GM18519 (cell line): ENCODE measurements at regions not wholly inside any gene's neighbourhood (a gene's known extent, or its start where the extent isn't known, plus 50 kb on each side); places are given as distances from the start of the nearest gene placed in this dataset.

Experiments used
- ATAC-seq: cut with Tn5 transposase; IDR thresholded peaks from one replicate; pipeline ENCODE4 v1.9.1; 2021; ENCODE audit warnings: mild to moderate bottlenecking, moderate library complexity; ENCODE audit not compliant: unreplicated experiment, low FRiP score

DNA sequence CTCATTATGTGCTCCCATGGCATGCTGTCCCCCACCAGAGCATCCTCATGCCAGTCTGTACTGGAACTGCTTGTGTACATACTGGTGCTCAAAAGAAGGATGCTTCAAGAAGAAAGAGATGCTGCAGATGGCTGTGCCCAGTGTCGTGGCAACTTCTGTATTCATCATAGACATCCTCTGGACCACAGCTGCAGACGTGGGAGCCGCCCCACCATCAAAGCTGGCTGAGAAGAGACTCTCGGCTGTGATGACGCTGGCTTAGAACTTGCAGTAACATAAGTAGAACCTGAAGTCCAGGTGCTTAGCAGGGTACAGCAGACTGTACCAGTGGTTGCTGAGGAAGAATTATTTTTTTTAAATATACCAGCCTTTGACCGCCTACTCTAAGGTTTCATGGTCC lies 112.6 kb upstream of the ARHGAP5 start:
- ATAC-seq: no peak

DNA sequence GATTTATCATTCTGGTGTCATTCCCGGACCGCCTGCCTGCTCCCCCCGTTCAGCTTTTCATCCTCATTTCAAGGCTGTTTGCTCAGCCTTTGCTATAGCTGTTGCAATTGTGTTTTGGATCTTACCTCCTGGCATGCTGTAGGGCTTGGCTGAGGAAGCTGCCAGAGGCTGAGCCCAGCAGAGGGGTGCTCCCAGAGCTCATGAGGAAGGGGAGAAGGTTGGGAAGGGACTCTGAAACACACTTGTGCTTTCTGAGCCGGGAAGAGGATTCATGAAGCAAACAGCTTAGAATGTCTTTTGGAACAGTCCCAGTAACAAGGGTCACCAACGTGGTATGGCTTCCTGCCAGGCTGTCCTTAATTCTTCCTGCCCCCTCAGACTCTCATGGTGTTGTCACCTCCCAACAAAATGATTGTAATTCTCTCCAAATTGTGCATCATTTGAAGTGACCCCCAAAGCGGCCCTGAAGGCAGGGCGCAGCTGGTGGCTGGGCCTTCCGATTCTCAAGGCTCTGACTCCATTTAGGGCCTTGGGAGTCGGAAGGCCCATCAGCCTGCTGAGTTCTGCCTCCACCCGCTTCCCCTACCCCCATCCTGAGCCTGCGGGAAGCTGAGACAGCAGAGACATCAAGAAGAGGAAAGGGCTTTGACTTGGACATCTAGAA lies 111.9 kb upstream of the ARHGAP5 start:
- no peak for ATAC-seq

- no peak for ATAC-seq
These were observed 111.1 kb upstream of the ARHGAP5 start for GRCh38 chr14:31965735-31966598.

- ATAC-seq: no peak
These were observed 110.0 kb upstream of the ARHGAP5 start for GRCh38 chr14:31966896-31967668.

GRCh38 chr14:31967669-31967975 lies 109.5 kb upstream of the ARHGAP5 start:
- no peak for ATAC-seq

DNA sequence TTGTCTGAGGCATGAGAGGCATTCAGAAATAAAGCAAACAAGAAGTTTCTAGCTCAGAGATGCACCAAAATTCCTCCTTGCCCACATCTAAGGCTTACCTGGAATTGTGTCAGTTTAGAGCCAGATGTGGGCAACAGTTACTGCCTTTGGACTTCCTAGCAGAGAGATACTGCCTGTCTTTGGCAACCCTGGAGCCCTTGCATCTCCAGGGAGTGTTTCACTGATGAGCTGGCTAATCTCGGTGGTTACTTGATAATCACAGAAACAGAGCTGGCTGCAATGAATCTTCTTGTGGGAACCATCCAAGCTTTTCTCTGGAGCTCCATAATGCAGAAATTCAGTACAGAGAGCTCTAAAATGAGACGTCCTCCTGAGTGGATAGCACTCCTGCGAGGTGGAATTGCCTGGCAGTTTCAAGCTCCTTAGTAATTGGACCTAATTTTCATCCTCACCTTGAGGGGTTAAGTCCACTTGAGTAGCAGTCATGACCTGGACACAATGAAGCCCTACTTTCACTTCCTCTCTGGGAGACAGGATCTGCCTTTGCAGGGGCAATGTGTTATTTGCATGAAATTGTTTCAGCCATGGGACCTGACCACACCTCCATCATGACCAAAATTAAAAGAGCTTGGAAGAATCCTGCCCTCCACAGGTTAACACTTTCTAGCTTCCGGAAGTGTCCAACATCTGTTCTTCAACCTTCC lies 108.8 kb upstream of the ARHGAP5 start:
- no peak for ATAC-seq

- ATAC-seq: no peak
These were observed 108.0 kb upstream of the ARHGAP5 start for GRCh38 chr14:31968956-31969698.

- ATAC-seq: no peak
These were observed 107.3 kb upstream of the ARHGAP5 start for GRCh38 chr14:31969699-31970240.

DNA sequence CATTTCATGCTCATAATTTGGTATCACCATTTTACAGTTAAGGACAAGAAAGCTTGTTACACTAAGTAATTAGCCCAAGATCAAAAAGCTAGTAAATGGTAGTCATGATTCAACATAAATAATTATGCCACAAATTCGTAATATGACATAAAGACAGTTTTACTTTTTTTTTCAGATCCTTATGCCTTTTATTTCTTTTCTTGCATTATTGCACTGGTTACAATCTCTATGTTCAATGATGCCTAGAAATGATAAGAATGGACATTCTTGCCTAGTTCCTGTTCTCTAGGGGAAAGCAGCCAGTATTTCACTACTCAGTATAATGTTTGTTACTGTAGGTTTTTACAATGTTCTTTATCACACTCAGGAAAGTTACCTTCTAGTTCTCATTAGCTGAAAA lies 106.4 kb upstream of the ARHGAP5 start:
- no peak for ATAC-seq

- no peak for ATAC-seq
These were observed 105.5 kb upstream of the ARHGAP5 start for GRCh38 chr14:31971612-31972011.

- no peak for ATAC-seq
These were observed 100.0 kb upstream of the ARHGAP5 start for GRCh38 chr14:31977001-31977556.

DNA sequence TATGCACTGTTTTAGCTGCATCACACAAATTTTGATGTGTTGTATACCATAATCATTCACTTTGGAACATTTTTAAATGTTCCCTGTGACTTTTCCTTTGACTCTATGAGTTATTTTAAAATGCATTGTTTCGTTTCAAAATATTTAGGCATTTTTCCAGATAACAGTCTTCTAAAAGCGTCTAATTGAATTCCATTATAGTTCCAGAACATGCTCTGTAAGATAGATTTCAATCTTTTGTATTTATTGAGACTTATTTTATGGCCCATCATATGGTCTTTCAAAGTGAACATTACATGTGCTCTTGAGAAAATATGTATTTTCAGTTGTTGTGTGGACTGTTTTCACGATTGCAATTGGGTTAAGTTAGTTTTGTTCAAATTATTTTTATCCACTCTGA lies 98.7 kb upstream of the ARHGAP5 start:
- ATAC-seq: no peak

DNA sequence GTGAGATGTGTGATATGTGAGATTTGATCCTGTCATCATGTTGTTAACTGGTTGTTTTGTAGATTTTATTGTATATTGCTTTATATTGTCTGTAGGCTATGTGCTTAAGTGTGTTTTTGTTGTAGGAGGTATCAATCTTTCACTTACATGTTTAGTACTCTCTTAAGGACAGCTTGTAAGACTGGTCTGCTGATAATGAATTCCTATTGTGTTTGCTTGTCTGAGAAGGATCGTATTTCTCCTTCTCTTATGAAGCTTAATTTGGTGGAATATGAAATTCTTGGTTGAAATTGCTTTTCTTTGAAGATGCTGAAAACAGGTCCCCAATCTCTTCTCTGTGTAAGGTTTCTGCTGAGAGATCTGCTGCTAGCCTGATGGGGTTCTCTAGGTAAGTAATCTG lies 94.5 kb upstream of the ARHGAP5 start:
- no peak for ATAC-seq

DNA sequence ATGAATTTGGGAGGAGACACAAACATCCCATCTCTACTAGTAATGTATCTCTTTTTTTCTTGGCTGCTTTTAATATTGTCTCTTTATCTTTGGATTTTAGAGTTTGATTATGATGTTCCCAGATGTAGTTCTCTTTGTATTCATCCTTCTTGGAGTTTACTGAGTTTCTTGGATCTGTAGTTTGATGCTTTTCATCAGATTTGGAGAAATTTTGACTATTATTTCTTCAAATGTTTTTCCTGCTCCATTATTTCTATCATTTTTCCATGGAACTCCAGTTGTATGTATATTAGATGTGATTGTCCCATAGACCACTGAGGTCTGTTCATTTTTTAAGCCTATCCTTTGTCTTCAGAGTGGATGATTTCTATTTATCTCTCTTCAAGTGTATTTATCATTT lies 90.7 kb upstream of the ARHGAP5 start:
- no peak for ATAC-seq

DNA sequence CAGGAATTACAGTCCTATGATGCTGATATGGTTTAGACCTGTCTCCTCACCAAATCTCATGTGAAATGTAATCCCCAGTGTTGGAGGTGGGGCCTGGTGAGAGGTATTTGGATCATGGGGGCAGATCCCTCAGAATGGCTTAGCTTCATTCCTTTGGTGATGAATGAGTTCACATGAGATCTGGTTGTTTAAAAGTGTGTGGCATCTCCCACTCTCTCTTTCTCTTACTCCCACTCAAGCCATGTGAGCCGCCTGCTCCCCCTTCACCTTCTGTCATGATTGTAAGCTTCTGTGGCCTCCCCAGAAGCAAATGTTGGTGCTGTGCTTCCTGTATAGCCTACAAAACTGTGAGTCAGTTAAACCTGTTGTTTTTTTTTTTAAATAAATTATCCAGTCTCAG lies 89.4 kb upstream of the ARHGAP5 start:
- no peak for ATAC-seq

DNA sequence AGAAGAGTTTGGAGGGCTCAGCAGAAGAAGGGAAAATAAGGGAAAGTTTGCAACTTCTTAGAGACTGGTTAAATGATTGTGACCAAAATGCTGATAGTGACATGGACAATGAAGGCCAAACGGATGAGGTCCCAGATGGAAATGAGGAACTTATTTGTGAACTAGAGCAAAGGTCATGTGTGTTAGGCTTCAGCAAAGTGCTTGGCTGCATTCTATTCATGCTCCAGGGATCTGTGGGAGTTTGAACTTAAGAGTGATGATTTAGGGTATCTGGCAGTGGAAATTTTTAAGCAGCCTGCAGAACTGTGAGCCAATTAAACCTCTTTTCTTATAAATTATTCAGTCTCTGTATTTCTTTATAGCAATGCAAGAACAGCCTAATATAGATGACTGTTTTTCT lies 88.9 kb upstream of the ARHGAP5 start:
- ATAC-seq: no peak

DNA sequence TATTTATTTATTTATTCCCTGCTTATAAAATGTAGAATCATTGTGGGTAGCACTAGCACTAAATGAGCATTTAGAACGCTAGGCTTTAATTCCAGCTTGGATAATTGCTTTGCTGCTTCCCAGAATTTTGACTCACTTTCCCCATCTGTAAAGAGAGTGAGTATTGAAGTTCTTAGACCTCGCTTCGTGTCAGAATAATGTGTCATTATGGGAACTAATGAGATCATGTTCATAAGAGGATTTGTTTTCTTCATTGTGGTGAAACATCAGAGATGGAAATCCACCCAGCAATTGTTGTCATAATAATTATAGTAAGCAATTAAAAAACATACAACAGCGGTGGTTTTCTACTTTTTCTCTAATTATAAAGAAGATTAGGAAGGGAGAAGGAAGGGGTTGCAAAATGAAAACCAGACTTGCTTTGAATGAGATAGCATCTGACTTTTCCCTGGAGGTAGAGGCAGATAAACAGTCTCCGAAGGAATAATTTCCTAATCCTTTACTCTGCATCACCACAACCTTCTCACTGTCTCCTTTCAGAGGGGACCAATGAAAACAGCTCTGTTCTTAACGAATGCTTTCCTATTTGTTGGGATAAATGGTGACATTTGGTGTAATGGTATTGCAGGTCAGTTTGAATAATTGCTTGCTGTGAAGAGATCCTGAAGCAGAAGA lies 86.8 kb upstream of the ARHGAP5 start:
- ATAC-seq: no peak

DNA sequence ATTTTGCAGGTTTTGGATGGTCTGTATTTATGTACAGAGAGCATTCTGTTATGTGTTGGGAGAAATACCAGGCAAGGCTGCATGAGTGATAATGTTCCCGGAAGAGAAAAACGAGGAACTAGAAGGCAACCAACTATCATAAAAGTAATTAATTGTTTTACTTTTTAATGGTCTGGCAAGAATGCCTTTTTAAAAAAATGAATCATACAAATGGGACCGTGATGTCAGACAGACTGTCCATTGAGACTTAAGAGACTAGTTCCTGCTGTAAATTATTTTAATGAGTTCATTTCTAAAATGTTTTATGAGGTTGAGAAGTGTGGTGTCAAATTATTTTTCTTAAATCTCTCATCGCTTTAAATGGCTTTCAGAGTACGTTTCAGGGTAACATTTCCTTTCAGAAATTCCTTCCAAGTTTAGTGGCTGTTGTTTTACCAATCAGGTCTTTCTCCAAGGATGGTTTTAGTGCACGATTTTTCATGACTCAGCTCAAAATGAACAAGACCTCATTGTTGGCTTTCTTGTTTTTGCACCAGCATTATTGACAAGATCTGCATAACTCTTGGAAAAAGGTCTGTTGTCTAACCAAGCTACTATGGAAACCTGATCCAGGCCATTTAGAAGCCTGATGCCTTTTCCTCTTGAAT lies 86.1 kb upstream of the ARHGAP5 start:
- no peak for ATAC-seq

GRCh38 chr14:31992011-31992447 lies 85.1 kb upstream of the ARHGAP5 start:
- no peak for ATAC-seq
